ENCODE measurements at regions not wholly inside any gene's neighbourhood (a gene's known extent, or its start where the extent isn't known, plus 50 kb on each side); places are given as distances from the start of the nearest gene placed in this dataset.

DNA sequence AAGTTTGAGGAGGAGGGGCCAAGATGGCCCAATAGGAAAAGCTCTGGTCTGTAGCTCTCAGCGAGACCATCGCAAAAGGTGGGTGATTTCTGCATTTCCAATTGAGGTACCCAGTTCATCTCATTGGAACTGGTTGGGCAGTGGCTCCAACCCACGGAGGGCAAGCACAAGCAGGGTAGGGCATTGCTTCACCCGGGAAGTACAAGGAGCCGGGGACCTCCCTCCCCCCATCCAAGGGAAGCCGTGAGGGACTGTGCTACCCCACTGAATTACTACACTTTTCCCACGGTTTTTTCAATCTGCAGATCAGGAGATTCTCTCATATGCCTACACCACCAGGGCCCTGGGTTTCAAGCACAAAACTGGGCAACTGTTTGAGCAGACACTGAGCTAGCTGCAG, 58.0 kb upstream of the EFCAB3 start:
- TF ChIP-seq, protein P1, sequence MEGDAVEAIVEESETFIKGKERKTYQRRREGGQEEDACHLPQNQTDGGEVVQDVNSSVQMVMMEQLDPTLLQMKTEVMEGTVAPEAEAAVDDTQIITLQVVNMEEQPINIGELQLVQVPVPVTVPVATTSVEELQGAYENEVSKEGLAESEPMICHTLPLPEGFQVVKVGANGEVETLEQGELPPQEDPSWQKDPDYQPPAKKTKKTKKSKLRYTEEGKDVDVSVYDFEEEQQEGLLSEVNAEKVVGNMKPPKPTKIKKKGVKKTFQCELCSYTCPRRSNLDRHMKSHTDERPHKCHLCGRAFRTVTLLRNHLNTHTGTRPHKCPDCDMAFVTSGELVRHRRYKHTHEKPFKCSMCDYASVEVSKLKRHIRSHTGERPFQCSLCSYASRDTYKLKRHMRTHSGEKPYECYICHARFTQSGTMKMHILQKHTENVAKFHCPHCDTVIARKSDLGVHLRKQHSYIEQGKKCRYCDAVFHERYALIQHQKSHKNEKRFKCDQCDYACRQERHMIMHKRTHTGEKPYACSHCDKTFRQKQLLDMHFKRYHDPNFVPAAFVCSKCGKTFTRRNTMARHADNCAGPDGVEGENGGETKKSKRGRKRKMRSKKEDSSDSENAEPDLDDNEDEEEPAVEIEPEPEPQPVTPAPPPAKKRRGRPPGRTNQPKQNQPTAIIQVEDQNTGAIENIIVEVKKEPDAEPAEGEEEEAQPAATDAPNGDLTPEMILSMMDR (IDR thresholded peaks at IDR 0.05): no peak
- TF ChIP-seq SMAD3 (CRISPR knock-in tag; IDR thresholded peaks at IDR 0.05; ENCODE audit: borderline replicate concordance) (no peak), USF1 (CRISPR knock-in tag; IDR thresholded peaks at IDR 0.05) (no peak), NR2C2 (CRISPR knock-in tag; IDR thresholded peaks at IDR 0.05) (no peak), ETV6 (CRISPR knock-in tag; IDR thresholded peaks at IDR 0.05) (no peak)

Data from WTC11 (cell line).